DMS79 (cell line): ENCODE measurements at regions not wholly inside any gene's neighbourhood (a gene's known extent, or its start where the extent isn't known, plus 50 kb on each side); places are given as distances from the start of the nearest gene placed in this dataset.
"Not testable (repeated sequence)": the region's sequence is repeated elsewhere in the genome, so short reads cannot be mapped to it uniquely, and the experiment has no call there.

ENCODE experiments used
- DNase-seq: peaks from one replicate; lab custom pipeline; 2025; lab: John Stamatoyannopoulos, UW

DNA sequence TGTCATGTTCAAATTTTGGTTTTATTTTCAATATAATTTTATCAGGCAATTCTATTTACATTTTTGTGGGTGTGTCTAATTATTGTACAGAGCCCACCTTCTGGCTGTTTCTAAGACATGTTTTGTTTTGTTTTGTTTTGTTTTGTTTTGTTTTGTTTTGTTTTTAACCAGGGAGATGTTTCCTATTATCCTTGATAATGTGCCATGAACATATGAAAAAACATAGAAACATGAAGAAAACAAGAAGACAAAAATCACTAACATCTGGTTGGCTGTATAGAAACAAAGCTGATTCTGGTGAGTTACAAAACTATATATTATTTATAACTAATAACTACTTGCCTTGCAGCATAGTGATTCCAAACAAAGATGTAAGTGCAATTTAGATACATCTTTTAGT lies 128.1 kb upstream of the TRPC4 start:
- DNase-seq = no peak

DNA sequence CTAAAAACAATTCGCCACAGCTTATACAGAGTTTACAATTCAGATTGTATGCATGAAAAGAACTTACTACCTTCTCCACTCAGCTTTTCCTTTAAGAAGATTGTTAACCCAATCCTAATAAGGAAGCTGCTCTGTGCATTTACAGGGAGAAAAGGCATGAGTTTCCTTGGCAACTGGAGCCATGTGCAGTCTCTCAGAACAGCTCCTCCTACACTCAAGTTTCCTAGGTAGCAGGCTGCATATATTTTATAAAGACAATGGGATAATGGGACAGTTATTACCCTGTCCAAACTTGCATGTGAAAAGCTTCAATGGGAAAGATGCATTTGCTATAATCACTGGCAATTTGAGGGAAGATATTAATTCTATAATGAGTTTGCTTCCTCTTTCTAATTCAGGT lies 125.5 kb upstream of the TRPC4 start:
- no peak for DNase-seq

DNA sequence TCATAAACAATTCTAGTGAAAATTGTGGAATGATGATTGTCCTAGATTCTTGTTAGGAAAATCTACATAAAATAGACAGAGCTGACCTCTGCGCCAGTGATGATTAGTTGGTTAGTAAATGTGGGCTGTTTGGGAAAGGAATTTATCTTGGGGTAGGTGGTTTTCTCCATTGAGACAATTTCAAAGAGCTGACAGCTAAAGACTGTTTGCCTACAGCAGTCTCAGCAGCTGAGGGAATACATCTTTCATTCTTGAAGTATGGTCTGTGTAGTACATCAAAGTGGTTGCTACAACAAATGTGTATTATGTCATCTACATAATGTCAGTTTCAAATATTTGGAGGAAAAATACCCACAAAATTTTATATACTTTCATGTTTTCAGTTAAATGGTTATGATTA lies 117.2 kb upstream of the TRPC4 start:
- DNase-seq = no peak

DNA sequence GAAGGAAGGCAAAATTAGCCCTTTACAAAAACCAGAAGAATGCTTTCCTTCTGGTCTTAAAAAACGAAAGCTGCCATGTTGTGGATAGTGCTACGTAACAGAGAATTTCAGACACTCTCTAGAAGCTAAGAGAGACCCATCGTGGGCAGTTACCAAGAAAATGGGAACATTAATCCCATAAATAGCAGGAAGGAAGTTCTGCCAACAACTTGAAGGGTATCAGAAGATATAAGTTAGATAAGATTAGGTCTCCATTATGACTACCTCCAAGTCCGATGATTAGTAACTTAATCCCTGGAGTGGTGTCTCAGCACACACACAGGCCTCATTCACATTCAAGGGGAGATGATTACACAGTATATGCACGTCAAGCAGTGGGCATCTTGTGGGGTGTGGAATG lies 115.7 kb upstream of the TRPC4 start:
- no peak for DNase-seq

DNA sequence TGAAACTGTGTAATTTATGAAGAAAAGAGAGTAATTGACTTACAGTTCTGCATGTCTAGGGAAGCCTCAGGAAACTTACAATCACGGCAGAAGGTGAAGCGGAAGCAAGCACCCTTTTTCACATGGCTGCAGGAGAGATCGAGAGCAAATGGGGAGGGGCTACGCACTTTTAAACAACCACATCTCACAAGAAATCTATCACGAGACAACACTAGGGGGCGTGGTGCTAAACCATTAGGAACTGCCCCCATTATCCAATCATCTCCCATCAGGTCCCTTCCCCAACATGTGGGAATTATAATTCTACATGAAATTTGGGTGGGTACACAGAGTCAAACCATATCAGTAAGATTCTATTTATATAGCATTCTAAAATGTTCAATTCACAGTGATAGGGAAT lies 114.8 kb upstream of the TRPC4 start:
- no peak for DNase-seq

DNA sequence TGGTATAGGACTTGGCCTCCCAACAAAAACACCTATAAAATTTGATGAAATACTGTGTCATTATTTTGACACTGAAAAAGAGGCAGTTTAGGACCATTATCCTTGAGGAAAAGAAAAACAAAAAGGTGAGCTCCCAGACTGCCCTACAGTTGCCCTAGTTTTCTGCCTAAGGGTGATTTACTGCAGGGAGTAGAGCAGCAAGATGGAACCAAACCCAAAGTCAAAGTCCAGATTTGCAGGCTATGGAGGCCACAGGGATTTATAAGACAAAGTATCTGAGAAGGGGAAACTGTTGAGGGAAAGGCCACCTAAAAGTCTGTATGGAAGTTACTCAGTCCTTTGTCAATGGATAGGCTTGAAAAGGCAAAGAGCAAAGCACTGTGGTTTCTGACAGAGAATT lies 112.4 kb upstream of the TRPC4 start:
- DNase-seq = no peak

DNA sequence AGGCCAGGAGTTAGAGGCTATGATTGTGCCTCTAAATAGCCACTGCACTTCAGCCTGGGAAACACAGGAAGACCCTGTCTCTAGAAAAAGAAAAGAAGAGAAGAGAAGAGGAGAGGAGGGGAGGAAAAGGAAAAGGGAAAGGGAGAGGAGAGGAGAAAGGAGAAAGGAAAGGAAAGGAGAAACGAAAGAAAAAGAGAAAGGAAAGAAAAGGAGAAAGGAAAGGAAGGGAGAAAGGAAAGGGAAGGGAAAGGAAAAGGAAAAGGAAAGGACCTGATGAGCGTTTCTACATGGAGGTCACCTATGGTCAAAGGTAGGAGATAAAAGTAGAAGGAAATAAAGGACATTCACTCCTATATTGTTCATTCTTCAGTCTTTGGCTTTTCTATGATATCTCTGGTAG lies 109.1 kb upstream of the TRPC4 start:
- no peak for DNase-seq

DNA sequence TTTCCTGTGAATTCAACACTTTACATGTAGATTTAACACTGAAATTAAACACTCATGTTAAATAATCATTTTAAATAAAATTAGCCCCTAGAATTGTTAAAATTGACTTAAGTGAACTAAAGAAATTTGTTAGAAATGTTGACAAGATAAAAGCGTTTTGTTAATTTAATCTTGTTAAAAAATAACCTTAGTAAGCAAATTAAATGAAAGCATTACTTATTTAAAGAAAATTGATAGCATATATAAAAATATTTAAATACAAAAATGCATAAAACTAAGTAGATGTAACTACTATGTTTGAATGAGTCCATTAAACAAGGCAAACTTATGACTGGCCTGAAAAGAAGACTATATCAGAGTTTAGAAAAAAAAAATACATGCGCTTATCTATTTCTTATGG lies 99.0 kb upstream of the TRPC4 start:
- DNase-seq = no peak

DNA sequence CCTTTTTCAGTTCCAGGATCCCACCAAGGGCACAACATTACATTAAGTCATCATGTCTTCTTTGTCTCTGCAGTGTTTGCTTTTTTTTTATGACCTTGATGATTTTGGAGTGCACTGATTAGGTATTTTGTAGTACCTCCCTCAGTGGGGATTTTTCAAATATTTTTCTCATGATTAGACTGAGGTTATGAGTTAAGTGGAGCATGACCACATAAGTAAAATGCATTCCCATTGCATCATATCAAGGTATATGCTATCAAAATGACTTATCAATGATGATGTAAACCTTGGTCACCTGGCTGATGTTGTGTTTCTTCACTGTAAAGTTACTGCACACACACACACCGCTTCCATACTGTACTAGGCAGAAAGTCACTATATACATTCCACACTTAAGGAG lies 96.7 kb upstream of the TRPC4 start:
- no peak for DNase-seq

DNA sequence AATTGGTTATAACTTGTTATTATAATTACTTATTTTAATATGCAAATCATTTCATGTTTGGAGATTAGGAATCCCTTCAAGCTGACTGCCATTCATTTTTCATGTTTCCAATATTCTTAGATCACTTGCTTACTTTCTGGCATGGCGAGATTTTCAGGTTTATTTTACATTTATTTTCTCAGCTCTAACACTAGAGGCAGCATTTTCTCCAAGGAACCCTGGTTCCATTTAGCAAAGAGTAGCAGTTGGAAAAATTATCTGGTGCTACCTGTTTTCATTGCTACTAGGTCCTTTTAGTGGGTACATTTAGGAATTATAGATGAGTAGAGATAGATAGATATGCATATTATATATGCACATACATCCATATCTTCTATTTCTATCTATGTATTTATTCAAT lies 90.9 kb upstream of the TRPC4 start:
- DNase-seq = no peak

DNA sequence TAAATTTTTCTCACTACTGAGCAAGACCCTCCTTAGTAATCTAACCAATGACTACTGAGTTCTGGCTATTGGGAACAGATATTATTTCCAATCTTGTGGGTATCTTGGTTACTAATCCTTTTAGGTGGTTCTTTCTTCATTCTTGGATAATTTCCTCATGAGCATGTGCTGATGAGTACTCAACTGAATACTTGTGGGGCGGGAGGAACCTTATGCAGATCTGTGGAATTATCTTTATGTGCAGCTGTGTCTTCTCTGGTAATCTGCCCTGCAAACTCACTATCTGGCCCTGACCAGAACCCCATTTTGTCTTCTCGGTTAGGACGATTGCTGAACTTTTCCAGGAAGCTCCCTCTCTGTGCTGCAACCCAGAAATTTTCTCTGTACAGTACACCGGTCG lies 89.7 kb upstream of the TRPC4 start:
- DNase-seq = no peak

DNA sequence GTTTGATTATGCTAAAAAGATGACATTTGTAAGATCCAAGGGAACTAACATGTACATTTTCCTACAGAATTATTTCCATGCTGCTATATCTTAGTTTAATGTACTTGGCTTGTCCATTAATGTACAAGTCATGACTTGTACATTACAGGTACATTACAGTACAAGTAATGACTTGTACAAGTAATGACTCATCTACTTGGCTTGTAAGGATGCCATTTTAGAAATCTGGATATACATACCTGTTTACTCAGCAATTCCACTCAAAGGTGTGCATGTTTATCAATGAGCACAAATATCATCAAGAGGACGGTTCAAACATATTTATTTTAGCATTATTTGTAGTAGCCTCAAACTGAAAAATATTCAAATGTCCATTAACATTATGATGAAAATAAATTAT lies 87.0 kb upstream of the TRPC4 start:
- DNase-seq = no peak

DNA sequence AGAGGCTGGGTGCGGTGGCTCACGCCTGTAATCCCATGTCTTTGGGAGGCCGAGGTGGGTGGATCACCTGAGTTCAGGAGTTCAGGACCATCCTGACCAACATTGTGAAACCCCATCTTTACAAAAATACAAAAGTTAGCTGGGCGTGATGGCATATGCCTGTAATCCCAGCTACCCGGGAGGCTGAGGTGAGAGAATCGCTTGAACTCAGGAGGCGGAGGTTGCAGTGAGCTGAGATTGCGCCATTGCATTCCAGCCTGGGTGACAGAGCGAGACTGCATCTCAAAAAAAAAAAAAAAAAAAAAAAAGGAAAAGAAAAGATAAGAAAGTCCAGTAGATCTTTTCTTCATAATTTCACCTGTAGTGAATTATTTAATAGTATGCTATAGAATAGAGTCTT lies 85.0 kb upstream of the TRPC4 start:
- not testable (repeated sequence) for DNase-seq

DNA sequence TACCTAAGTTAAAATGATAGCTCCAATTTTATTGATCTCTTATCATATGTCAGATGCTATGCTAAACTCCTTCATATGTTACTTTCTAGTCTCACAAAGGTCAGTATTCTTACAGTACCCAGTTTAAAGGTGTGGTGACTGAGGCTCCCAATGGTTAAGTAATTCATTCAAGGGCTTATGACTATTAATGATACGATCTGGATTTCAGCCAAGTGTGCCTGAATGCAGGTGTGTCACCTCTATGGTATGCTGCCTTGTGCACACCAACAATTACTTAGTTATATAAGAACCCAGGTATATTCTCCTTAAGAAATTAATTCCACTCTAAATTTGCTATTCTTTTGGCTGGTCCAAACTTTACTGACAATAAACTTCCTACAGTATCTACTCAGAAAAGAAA lies 84.6 kb upstream of the TRPC4 start:
- no peak for DNase-seq

DNA sequence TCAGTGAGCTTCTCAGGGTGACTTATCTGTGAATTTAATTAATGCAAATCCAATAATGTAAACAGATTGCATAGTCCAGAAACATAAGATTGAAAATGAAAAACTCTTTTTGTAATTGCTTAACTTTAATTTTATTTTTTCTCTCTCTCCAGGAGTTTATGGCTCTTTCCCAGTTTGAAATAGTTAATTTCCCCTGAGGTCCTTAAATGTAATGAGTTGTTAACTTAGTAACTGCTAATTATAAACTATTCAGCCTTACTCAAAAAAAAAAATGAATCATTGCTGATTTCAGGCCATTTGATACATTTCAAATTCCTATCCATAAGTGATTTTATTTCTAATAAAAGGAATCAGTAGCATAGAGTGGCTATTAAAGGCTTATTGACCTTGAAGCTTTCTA lies 84.1 kb upstream of the TRPC4 start:
- no peak for DNase-seq

DNA sequence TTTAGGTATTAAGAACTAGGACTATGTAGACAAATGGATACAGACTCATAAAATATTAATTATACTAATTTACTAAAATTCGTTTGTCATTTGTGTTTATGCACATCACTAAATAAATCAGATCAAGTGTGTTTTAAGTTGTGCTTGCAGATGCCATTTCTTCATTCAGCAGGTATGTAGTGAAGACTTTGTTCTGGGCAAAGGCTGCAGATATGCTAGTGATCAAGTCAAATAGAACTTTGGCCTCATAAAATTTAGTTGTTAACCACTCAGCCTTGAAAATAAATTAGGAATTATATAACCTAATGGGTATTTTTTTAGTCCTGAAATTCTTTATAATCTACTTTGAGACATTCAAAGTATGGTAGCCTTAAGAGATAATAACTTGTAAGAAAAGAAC lies 80.4 kb upstream of the TRPC4 start:
- no peak for DNase-seq

DNA sequence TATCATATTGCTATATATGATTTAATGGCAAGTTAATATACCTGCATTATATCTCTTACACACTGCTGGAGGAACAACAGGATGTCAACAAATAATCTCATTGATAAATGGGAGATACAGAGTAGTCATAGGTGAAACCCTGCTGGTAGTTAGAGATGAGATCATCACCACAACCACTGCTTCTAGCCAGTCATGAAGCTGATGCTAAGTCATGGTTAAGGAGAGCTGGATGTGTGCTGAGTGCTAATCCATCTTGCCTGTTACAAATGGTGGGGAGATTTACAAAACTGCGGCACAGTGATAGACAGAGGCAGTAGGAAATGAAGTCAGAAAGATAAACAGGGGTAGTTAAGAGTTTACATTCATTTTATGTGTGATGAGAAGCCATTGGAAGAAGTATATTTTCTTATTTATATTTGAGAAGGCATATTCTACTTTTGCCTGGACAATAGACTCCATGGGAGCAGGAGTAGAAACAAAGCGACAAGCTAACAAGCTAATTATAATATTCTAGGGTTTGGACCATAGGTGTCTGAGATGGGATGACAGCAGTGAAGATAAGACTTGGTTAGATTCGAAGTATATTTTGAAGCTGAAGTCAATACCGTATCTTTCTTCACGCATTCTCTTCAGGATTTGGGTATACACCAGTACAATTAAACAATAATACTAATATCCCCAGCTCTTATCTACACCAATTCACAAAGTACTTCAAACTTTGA lies 78.0 kb upstream of the TRPC4 start:
- no peak for DNase-seq

DNA sequence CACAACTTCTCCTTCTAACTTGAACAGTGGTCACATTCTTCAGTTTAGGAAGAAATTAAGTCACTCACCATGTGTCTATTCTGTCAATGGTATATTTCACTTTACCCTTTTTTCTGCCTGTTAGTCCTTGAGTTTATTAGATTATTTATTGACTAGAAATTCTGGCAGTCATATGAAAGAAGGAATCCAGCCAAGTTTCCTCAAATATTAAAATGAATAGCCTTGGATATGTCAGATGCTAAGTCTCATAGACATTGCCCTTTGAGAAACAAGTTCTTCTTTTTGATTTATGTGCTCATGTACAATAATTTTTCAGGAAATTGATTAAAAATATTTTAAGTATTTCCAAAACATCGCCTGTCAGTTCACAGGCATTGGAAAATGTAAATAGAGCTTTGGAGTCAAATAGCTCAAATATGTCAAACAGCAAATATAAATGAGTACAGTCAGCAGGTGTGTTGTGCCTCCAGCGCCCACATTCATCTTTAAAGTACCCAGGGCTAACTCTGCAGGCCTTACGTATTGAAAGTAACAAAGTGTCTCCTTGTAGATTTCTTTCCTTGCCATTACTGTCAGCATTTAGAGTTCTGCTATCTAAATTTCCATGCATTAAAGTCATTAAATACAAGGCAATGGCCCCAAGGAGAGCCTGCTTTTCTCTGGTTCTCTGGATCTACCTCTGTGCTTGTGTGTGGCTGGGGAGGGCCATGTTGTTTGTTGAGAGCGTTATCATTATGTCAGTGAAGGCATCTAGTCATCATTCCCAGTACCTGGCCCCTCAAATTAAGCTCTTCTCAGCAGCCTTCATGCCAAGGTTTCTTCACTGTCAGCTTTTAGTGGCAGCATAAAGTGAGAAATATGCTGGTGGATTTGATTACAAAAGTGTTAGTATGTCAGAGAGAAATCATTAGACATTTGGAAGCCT lies 76.3 kb upstream of the TRPC4 start:
- no peak for DNase-seq

DNA sequence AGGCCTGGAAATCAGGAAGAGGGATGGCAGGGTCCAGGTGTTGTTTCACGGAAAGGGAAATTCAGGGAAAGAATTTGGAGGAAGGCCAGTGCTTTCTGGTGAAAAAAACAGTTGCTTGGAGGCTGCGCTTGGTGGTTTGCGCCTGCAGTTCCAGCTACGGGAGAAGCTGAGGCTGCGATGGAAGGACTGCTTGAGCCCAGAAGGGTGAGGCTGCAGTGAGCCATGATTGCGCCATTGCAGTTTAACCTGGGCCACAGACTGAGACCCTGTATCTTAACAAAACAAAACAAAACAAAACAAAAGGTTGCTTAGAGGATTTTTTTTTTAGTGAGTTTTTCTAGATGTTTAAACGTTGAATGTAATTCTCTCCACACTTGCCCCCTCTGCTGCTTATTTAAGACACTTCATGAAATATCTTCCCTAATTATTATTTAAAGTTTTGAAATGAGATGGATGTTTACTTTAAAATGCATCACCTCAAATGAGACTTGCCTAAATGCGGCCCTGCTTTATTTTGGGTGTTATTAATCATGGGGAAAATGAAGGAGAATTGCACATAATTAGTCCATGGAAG lies 75.4 kb upstream of the TRPC4 start:
- DNase-seq = no peak

DNA sequence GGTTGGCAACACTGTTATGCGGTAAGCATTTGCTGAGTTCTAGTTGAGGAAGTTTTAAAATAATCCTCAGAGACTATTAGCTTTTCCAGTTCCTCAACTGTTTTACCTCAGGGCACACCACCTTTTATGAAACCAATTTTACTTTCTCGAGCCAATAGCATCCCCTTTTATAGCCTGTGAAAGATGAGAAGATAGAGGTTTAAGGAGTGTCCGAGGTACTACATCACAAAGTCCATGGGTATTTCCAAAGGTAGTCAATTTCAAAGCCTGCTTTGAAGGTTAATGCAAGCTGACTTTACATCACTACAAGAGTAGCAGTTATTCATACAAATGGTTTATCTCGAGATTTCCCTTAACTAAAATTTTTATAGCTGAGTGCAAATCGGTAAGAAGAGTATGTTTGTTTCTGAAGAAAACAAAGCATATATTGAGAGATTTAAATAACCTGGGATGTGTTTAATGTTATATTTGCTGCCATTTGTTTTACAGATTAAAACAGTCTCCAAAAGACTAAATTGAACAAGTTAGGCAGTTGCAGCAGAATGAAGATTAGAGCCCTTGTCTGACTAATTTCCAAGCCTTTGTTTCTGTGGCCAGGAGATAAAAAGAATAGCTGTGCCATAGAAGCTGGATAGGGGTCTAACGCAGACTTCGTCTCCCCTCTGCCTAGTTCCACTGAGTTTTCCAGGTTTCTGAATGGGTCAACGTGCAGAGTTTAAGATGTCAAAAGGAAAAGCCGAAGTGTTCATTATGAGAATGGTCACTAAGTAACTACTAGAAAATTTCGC lies 74.7 kb upstream of the TRPC4 start:
- no peak for DNase-seq

DNA sequence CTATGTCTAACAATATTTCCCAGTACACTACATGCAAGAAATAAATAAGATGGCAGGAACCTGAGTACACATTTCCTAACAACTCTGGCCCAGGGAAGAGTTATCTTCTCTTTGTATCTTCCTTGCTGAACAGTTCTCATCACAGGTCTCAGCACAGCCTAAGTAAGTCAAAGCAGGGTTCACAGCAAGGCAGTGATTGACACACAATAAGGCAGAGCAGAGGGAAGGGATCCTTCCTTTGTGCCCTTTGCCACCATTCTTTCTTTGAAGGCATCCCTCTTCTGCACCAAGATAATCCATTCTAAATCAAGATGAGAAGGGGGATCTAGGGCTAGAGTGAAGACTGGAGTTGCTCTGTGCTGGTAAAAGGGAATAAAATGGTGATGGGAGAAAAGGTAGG lies 73.4 kb upstream of the TRPC4 start:
- no peak for DNase-seq
